ENCODE measurements at regions not wholly inside any gene's neighbourhood (a gene's known extent, or its start where the extent isn't known, plus 50 kb on each side); places are given as distances from the start of the nearest gene placed in this dataset.

DNA sequence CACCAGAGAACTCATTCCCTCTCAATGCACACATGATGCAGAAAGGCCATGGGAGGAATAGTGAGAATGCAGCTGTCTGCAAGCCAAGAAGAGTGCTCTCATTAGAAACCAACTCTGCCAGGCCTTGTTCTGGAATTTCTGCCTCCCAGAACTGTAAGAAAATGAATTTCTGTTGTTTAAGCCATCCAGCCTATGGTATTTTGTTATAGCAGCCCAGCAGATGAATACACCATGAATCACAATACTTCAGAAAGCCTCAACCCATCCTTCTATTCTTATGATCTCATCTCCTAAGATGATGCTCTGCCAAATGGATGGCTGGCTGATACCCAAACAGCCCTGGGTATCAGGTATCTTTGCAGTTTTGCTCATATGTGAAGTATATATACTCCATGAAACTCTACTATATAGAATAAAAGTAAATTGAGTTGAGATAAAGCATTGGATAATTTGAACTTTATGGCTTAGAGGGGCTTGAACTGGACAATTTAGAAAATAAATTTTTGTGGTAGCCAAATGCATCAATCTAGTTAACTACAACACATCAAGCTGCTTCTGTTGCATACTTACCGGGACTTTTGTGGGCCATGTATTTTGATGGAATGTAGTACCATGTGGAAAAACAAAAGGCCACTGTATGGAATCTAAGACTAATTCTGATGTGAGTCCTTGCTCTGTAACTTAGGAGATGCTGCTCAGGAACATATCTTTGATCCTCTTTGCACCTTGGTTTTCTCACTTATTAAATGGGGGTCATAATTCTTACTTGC is 245.9 kb downstream of the HS3ST1 start:
- no peak for DNase-seq (ENCODE audit: low spot score)

DNA sequence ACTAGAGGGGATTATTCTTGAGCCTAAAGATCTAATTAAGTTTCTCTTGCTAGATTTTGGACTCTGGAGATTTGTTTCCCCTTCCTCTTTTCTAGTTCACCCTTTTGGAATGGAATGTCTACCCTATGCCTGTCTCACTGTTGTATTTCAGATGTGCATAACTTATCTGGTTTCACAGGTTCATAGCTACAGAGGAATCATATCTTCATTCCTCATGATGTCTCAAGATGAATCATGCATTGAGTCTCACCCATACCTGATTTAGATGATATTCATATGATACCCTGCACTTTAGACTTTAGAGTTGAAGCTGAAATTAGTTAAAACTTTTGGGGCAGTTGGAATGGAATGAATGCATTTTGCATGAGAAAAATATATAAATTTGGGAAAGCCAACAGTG is 246.7 kb downstream of the HS3ST1 start:
- no peak for DNase-seq (ENCODE audit: low spot score)

DNA sequence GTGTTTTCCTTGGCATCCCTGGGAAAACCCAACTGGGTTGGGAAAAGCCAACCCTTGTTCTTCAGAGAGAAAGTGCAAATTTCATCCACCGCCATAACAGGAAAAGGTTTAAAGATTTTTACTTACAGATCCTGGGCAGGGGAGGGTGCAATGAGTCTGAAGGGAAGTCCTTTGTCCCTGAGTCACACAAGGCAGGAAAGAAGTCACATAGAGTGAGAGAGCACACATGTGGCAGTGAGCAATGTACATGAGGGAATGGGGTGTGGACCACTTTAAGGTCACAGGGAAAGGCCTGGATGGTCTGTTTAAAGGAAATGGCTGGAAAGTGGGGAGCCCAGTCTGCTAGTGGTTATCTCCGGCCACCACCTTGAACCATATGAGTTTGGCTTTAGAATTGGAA is 248.9 kb downstream of the HS3ST1 start:
- DNase-seq (ENCODE audit: low spot score): no peak

DNA sequence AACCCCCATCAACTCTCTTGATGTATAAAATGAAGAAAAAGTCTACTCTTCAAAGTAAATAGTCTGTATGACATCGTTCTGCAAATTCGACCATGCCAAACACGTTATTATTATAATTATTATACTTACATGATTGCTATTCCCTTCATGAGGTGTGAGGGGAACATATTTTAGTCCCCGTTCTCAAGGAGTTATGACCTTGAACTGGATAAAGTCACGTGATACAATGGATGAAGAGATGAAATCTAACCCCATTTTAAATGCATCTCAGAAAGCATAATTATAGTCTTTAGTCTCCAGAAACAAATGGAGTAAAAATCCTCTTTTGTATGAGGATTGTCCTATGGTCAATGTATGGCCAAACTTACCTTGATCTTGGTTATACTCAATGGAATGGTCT is 250.3 kb downstream of the HS3ST1 start:
- DNase-seq (ENCODE audit: low spot score): no peak

DNA sequence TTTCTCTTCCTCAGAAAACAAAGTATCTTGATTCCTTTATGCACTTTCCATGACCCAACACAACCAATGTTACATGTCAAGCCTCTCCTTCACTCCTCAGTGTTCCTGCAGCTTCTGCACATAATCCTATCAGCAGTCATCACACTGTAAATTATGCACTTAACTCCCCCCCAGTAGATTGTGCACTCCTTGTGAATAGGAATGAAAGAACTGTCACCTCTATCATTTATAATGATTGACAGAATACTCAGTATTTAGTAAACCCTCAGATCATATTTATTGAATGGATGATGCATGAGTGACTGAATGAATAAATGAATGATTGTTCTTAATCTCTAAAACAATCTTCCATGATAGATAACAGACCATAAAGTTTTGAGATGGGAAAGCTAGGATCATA is 253.3 kb downstream of the HS3ST1 start:
- no peak for DNase-seq (ENCODE audit: low spot score)

DNA sequence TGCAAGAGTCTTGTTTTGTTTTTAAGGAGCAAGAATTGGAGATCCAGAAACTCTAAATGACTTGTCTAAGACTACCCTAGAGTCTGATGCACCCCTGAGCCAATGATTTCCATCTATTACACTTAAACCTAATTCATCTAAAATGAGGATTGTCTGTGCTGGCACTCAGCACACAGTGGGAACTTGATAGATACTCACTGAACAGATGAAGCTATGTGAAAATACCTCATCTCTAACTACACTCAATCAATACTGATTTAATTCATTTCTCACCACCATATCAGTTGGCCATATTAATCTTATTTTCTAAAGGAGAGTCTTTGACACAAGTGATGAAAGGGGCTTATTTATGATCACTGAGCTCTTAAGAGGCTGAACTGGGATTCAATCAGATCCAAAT is 262.1 kb downstream of the HS3ST1 start:
- no peak for DNase-seq (ENCODE audit: low spot score)

DNA sequence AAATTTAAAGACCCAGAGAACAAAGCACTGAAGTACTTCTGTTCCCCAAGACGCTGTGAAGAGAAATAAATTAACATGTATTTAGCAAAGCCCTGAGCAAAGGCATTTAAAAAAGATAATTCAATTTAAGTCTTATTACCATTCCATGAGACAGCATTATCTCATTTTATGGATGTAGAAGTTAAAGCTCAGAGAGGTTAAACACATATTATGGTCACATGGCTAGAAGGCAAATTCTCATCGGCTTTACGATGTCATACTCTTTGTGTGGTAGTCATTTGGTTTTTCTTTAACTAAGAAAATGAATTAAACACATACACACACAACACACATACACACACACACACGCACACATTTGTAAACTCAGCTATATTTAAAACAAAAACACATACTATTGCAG is 262.7 kb downstream of the HS3ST1 start:
- no peak for DNase-seq (ENCODE audit: low spot score)

DNA sequence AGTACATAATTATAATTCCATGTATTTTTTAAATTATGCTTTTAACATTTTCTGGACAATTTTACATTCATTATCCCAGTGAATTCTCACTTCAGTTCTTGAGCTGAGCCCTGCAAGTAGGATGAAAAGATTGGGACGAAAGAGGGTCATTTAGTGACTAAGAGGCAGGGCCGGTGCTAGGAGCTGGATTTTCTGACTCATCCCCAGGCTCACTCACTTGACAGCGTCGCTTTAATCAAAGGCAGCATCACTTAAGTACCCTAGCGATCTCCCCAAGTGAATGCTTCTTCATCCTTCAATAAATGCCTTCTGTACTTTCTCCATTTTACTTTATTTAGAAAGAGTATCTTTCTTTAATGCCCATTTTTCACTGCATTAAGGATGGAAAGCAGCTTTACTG is 263.6 kb downstream of the HS3ST1 start:
- no peak for DNase-seq (ENCODE audit: low spot score)

DNA sequence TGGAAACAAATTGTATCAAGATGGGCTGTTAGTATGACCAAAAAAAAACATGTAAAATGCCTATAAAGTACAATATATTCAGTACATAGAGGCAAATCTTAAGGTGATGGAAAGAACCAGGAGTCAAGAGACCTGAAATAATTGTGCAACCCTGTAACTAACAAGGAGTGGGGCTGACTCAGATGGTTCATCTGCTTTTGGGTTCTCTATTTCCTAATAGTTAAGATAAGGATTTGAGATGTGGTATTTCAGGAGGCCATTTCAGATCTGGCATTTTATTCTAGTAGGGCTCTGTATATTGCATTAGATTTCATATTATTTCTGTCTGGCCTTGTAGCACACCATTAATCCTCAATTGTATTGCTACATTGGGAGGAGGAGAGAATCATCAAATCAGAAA is 268.4 kb downstream of the HS3ST1 start:
- no peak for DNase-seq (ENCODE audit: low spot score)

DNA sequence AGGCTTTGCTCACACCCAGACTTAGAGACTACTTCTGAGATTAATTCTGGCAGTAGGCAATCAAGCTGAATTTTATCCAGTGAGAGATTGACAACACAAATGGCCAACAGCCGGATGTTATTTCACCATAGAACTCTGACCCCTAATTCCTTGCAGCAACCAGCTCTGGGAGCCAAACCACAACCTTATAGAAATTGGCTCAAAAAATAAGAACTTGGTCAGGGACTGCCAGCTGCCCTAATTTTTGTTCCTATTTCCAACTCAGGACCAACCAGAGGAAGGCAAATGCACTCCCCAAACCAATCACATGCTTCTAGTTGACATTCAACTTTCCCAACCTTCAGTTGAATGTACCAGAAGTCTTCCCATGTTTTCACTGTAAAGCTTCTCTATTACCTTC is 269.7 kb downstream of the HS3ST1 start:
- DNase-seq (ENCODE audit: low spot score): no peak

DNA sequence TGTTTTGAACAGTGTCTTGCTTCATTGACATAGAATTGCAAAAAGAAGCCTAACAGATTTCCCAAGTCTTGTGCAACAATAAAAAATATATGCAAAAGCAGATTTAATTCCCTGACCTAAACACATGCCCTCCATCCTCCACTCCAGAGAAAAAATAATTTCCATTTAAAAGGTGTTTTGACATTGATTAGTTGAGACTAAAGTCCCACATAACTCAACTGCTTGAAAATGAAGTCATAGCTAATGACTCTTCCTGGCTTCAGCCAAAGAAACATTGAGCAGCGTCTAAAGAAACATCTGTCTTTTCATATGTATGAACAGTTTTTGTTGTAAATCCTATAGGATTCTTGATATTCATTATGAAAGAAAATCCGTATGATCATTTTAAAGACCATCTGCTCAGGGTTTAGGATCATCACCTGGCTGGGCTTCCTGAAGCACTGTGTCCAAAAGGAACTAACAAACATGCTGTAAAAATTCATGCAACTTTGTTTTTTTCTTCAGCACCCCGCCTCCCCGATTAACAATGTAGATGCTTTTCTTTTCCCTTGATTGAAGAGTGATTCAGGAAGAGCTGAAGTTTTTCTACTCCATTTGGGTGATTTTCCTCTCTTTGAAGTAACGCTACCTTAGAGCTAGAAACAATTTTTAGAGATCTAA is 273.4 kb downstream of the HS3ST1 start:
- no peak for DNase-seq (ENCODE audit: low spot score)

DNA sequence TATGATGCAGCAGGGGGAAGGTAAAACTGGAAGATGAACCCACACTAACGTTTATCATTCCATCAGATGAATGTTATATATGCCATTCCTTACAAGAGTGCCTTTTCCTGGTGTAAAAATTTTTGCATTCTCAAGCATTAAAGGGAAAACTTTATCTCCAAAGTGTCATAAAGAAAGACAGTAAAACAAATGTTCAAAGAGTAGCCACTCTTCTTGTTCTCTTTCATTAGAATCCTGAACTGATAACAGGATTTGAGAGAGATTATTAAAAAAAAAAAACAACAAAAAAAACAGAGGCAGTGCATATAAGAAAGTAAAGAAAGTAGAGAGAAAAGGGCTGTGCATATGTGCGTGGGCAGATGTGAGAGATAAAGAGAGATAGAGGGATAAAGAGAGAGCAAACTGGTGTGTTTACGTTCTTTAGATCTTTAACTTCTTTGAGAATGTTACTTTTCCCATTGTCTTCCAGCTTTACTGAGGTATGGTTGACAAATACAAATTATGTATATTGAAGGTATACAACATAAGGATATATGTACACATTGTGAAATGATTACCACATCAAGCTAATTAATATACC is 275.4 kb downstream of the HS3ST1 start:
- no peak for DNase-seq (ENCODE audit: low spot score)

DNA sequence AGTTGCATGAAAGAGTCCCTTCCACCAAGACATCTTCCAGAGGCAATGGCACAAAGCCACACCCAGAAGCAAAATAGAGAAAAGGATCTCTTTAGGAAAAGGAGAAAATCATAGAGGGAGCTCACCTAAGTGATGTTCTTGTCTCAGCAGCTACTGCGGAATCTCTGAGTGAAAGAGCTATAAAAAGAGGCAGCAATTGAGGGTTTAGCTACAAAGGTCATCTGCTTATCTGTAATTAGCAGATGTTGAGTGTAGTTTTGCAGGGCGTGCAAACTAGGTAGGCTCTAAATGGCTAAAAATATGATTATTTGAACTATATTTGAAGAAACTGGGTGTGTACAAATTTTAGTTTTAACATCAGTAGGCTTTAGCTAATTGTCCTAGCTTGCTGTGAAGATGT is 276.0 kb downstream of the HS3ST1 start:
- no peak for DNase-seq (ENCODE audit: low spot score)

DNA sequence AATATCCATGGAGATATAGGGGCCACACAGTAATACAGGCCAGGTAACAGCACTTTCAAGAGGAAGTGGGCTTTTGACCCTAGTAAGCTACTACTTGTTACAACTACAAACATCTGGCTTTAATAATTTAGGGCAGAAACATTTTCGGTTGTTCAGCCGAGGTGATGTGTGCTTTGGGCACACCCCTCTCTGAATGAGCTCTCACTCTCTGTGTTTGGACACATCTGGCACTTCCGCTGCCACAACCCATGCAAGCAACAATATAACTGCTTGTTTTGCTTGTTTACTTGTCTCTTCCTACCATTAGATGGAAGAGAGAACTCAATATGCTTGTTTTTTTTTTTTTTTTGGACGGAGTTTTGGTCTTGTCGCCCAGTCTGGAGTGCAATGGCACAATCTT is 277.2 kb downstream of the HS3ST1 start:
- no peak for DNase-seq (ENCODE audit: low spot score)

DNA sequence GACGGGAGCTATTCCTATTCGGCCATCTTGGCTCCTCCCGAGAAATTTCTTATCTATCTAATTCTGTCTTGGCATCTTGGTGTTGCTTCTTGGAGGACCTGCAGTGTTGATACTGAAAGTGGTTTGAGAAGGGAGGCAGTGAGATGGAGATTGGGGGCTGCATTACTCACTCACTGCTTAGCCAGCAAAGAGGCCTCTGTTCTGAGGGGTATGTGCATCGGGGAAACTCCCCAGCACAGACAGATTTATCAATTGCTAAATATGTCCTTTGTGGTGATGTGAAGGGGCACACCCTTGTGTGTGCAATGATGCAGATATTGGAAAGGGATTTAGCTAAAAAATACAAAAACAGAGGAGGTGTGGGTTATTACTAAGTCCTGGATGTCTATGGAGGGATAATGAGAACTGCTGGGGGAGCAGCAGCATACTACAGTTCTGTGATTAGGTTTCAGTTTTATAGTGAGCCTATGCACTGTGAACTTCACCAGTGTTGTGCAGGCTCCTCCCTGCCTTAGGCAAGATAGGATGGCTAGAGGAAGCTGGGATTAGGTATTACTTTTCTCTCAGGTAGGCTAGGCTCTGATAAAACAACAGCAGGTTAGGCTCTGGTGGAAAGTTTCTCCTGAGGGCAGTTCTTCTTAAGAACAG is 279.0 kb downstream of the HS3ST1 start:
- no peak for DNase-seq (ENCODE audit: low spot score)

DNA sequence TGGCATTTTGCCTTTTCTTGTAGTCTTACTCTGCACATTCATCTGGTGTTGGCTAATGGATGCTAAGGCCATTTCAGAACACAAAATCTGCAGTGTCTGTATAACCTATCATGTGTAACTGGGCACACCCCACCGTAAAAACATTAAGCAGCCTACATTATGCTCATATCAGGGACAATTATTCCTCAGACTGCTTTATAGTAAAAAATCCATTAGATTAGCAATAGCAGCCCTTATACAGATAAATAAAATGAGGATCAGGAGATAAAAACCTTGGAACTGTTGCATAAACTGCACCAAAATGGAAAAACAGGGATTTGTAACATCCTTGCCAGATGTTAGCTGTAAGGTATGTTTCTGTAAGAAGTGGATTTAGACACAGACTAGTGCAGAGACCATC is 288.8 kb downstream of the HS3ST1 start:
- DNase-seq (ENCODE audit: low spot score): no peak

DNA sequence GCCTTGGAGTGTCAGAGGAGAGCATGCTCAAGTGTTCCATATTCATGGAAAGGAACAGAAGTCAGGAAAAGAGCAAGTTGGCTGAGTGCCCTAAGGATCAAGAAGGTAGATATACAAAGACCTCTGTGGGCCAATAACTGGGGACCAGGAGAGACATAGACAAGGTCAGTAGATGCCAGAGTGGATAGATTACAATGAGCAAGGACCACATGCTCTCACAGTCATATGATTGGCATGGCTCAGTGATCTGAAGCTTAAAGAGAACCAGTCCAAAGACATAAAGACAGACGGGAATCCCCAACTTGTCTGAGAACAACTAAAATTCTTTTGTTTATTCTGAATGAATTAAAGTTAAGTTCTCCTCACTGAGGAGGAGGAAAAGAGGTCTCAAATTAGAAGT is 289.7 kb downstream of the HS3ST1 start:
- DNase-seq (ENCODE audit: low spot score): no peak

DNA sequence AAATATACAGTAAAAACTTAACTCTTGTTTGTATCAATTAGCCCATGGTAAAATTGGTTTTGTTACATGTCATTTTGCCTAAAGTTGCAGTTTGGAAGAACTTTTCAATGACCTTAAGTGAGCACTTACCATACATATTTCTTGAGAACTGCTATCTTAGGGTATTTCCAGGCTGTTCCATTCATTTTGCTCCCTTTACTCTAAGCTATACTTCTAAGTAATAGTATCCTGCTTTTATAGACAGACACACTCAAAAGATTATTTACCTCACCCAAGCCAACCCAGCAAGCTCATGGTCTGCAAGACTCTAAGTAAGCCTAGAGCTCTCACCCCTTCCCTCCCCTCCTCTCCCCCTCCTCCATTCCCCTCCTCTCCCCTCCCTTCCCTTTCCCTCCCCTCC is 294.0 kb downstream of the HS3ST1 start:
- DNase-seq (ENCODE audit: low spot score): no peak

DNA sequence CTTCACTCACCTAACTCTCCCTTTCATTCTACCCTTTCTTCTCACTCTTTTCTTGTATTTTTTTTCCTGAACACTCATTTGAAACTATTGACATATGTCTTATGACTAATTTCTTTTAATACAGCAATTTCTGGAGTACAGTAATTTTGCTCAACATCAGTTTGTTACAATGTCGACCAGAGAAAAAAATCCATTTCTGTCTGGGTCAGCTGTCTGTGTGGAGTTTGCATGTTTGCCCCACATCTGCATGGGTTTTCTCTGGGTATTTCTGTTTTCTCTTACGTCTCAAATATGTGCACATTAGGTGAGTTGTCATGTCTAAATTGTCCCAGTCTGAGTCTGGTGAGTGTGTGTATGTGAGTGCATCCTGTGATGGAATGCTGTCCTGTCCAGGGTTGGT is 294.8 kb downstream of the HS3ST1 start:
- no peak for DNase-seq (ENCODE audit: low spot score)

DNA sequence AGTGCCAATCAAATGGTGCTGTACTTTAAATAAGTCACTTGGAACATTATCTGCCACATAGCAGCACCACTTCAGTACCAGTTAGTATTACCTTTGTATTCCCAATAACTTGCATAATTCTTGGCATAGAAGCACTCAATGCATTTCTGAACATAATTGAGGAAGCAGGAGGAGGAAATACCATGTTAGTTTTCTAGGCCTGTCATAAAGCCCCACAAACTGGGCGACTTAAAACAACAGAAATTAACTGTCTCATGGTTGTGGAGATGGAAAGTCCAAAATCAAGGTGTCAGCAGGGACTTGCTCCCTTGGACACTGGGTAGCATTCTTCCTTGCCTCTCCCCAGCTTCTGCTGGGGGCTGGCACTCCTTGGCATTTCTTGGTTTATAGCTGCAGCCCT is 296.2 kb downstream of the HS3ST1 start:
- no peak for DNase-seq (ENCODE audit: low spot score)

DNA sequence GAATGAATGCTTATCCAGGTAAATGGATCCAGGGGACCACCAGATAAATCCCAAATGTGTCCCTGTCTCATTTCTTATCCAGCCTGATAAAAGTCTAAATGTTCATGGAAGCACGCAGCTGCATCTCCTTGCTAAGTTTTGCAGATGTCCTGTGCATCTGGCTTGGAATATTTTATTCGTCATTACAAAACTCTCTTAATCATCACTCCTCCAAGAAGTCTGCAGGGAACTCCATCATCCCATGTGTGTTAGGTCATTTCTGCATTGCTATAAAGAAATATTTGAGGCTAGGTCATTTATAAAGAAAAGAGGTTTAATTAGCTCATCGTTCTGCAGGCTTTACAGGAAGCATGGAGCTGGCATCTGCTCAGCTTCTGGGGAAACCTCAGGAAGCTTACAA is 297.2 kb downstream of the HS3ST1 start:
- no peak for DNase-seq (ENCODE audit: low spot score)

DNA sequence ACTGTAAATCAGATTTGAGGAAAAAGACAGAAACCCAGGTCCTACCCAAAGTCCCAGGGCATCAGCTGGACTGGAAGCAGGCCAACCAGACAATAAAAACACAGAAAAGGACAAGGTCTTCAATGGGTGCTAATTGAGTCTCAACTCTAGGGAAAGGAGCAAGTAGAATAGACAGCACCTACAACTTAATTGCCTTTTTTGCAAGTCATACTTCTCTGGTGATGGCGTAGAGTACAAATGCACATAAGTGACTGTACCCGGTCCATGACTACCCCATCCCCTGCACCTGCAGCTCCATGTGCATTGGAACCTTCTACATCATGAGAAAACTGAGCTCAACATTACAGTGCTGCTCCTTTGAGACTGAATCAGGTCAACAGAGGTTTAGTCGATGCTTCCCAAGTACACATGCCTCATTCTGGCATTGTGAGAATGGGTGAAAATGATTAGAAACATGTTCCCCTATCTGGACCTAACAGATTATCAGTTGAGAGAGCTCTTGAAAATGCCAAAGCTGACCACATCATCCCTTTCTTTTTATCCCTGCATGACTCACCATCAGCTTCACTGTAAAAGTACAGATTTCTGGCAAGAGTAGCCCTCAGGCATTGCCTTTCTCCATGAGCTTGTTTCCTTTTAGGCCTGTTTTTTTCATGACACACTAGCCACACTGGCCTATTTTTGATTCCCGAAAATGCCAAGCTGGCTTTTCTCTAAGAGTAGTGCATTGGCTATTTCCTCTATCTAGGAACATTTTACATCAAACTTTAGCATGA is 298.3 kb downstream of the HS3ST1 start:
- peak; percentile 71 for DNase-seq (ENCODE audit: low spot score)
